Hepatocyte (in vitro differentiated cells): ENCODE measurements at regions not wholly inside any gene's neighbourhood (a gene's known extent, or its start where the extent isn't known, plus 50 kb on each side); places are given as distances from the start of the nearest gene placed in this dataset.

Experiments
- EZH2 ChIP-seq: fragments of 200-600 bp; sonication (generic); IDR thresholded peaks from 2 replicates; pipeline ENCODE4 v1.6.1; 2016; ENCODE audit warnings: antibody characterized with exemption, mild to moderate bottlenecking, borderline replicate concordance
- TF ChIP-seq, protein P1 (sequence below): fragments of 200-600 bp; sonication (generic); IDR thresholded peaks from 2 replicates; pipeline ENCODE4 v1.5.1; 2016; ENCODE audit warnings: antibody characterized with exemption, mild to moderate bottlenecking; ENCODE audit not compliant: poor library complexity

DNA sequence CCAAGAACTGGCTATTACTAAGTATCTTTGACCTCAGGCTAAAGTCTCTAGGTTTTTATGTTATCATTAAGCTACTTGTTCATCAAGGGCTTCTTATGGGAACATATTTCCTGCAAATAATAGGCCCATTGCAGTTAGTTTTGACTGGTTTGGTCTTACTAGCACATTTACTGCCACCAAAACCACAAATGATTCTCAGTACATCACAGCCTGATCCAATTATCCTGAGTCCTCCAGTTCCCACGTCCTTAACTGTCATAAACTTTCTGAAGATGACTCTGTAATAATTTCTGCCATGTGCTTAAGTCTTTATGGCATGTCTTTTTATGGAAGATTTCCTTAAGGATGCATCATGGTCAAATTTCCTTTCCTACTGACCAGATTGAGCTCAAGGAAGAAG is 123.3 kb upstream of the TANK start:
- TF ChIP-seq EZH2, result no peak
- TF ChIP-seq, protein P1, sequence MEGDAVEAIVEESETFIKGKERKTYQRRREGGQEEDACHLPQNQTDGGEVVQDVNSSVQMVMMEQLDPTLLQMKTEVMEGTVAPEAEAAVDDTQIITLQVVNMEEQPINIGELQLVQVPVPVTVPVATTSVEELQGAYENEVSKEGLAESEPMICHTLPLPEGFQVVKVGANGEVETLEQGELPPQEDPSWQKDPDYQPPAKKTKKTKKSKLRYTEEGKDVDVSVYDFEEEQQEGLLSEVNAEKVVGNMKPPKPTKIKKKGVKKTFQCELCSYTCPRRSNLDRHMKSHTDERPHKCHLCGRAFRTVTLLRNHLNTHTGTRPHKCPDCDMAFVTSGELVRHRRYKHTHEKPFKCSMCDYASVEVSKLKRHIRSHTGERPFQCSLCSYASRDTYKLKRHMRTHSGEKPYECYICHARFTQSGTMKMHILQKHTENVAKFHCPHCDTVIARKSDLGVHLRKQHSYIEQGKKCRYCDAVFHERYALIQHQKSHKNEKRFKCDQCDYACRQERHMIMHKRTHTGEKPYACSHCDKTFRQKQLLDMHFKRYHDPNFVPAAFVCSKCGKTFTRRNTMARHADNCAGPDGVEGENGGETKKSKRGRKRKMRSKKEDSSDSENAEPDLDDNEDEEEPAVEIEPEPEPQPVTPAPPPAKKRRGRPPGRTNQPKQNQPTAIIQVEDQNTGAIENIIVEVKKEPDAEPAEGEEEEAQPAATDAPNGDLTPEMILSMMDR, result no peak
